ENCODE measurements at regions not wholly inside any gene's neighbourhood (a gene's known extent, or its start where the extent isn't known, plus 50 kb on each side); places are given as distances from the start of the nearest gene placed in this dataset.
"Not testable (repeated sequence)": the region's sequence is repeated elsewhere in the genome, so short reads cannot be mapped to it uniquely, and the experiment has no call there.

- no peak for DNase-seq (ENCODE audit: low read depth)
Observed at GRCh38 chrX:40853004-40853815, 117.9 kb upstream of the MED14 start.

DNA sequence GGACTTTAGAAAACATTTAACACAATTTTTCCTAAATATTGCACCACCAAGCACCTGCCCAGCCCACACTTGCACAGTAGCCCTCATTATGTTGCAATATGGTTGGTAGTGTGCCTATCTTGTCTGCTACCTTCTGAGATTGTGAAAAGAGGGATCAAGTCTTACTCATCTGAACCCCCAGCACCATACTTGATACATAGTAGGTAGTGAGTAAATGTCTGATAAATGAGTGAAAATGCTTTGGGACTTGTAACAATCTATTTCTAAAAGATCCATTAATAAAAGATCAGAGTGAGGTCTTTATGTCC, 118.4 kb upstream of the MED14 start:
- DNase-seq (ENCODE audit: low read depth): no peak

- DNase-seq (ENCODE audit: low read depth): no peak
Observed at GRCh38 chrX:40854242-40854641, 118.9 kb upstream of the MED14 start.

DNA sequence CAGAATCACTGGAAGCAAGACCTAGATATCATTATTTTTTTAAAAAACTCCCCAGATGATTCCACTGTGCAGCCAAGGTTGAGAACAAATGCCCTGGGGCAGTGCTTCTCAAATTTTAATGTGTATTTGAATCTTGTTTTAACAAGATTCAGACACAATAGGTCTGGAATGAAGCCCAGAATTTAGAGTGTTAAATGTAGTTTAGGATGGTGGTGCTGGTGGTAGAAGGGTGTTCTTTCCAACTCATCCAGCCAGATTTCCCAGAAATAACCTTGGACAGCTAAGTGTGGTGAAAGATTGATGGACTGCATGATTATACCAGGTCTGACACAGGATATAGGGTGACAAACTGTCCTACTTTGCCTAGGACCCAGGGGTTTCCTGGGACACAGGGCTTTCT, 120.1 kb upstream of the MED14 start:
- no peak for DNase-seq (ENCODE audit: low read depth)

DNA sequence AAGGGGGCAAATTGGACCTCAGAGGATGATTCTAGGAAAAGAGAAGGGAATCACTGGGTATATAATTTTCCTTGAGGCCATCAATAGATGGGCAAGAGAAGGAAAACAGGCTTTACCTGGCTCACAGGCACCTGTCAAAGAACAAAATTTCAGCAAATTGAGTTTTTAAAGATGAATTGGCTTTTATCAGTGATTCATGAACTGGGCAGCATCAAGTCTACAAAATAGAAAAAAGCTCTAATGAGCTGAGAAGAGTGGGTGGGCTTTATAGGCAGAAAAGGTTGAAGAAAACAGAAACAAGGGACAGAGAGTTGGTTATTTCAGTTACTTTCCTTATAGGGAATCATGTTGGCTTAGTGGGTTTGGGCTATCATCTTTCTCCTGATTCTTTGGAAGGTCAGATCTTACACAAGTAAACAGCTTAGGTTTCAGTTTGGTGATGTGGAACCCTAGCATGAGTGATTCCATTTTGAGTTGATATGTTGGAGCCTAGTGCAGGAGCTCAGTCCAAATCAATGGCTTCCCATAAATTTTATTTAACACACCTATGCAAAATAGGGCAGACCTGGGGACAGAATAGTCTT, 120.7 kb upstream of the MED14 start:
- DNase-seq (ENCODE audit: low read depth): no peak

DNA sequence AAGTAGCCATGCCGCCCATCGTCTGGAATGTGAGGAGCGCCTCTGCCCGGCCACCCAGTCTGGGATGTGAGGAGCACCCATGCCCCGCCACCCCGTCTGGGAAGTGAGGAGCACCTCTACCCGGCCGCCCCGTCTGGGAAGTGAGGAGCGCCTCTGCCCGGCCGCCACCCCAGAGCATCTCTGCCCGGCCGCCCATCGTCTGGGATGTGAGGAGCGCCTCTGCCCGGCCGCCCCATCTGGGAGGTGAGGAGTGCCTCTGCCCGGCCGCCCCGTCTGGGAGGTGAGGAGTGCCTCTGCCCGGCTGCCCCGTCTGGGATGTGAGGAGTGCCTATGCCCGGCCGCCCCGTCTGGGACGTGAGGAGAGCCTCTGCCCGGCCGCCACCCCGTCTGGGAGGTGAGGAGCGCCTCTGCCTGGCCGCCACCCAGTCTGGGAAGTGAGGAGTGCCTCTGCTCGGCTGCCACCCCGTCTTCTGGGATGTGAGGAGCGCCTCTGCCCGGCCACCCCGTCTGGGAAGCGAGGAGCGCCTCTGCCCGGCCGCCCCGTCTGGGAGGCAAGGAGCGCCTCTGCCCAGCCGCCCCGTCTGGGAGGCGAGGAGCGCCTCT, 126.7 kb upstream of the MED14 start:
- DNase-seq (ENCODE audit: low read depth): not testable (repeated sequence)

DNA sequence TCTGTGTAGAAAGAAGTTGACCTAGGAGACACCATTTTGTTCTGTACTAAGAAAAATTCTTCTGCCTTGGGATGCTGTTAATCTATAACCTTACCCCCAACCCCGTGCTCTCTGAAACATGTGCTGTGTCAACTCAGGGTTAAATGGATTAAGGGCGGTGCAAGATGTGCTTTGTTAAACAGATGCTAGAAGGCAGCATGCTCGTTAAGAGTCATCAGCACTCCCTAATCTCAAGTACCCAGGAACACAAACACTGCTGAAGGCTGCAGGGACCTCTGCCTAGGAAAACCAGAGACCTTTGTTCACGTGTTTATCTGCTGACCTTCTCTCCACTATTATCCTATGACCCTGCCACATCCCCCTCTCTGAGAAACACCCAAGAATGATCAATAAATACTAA, 127.9 kb upstream of the MED14 start:
- DNase-seq (ENCODE audit: low read depth): not testable (repeated sequence)

DNA sequence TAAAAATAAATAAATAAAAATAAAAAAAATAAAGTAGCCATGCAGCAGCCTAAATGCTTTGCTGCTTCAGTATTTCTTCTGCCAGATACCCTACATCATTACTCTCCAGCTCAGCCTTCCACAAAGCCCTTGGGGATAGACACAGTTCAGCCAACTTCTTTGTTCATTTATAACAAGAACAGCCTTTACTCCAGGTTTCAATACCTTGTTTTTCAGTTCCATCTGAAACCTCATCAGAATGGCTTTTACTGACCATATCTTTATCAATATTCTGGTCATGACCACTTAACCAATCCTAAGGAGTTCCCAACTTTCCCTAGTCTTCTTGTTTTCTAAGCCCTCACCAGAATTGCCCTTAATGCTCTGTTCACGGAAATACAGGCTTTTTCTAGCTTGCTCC, 128.3 kb upstream of the MED14 start:
- DNase-seq (ENCODE audit: low read depth): no peak

GRCh38 chrX:40864972-40865371, 129.6 kb upstream of the MED14 start:
- DNase-seq (ENCODE audit: low read depth): no peak

GRCh38 chrX:40866893-40867292, 131.6 kb upstream of the MED14 start:
- no peak for DNase-seq (ENCODE audit: low read depth)

GRCh38 chrX:40867352-40867751, 132.0 kb upstream of the MED14 start:
- no peak for DNase-seq (ENCODE audit: low read depth)

DNA sequence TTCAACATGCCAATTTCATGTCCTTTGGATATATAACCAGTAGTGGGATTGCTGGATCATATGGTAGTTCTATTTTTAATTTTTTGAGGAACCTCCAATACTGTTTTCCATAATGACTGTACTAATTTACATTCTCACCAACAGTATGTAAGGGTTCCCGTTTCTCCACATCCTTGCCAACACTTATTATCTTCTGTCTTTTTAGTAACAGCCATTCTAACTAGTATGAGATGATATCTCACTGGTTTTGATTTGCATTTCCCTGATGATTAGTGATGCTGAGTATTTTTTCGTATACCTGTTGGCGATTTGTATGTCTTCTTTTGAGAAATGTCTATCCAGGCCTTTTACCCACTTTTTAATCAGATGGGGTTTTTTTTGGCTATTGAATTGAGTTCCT, 133.5 kb upstream of the MED14 start:
- DNase-seq (ENCODE audit: low read depth): no peak

- not testable (repeated sequence) for DNase-seq (ENCODE audit: low read depth)
Observed at GRCh38 chrX:40870982-40871381, 135.6 kb upstream of the MED14 start.

GRCh38 chrX:40871385-40872082, 136.2 kb upstream of the MED14 start:
- no peak for DNase-seq (ENCODE audit: low read depth)

DNA sequence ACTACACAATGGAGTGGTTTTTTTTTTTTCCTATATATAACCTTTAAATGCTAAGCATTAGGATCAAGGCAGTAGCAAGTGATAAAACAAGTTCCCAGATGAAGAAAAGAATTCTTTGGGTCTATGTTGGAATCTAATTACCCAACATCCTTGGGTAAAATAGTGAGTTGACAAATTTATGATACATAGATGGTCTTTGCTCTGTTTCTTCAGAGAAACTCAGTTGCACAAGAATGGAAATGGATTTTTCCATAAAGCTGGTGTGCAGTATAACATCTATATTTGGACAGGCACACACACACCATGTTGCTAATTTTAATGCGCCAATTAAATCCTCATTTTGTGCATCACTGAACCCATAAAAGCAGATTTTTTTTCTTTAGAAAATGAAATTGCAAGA, 137.0 kb upstream of the MED14 start:
- no peak for DNase-seq (ENCODE audit: low read depth)

GRCh38 chrX:40875476-40875875, 140.1 kb upstream of the MED14 start:
- DNase-seq (ENCODE audit: low read depth): no peak

DNA sequence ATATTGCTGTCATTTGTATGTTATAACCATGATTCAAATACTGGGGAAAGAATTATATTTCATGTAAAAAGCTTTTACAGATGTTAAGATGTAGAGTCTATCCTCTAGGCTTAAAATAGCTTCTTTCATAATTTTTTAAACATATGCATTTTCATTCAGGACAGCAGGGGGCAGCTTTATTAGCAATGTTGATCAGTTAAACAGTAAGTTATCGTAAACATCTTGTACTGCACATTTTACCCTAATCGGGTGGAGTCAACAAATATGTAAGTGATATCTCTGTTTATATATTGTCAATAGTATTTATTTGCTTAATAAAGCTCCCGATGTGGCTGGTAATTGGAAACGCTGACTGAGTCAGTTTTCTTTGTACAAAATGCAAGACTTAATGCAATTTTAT, 142.5 kb upstream of the MED14 start:
- no peak for DNase-seq (ENCODE audit: low read depth)

GRCh38 chrX:40878766-40879165, 143.4 kb upstream of the MED14 start:
- no peak for DNase-seq (ENCODE audit: low read depth)

GRCh38 chrX:40879172-40879571, 143.8 kb upstream of the MED14 start:
- DNase-seq (ENCODE audit: low read depth): not testable (repeated sequence)

GRCh38 chrX:40880712-40881111, 145.4 kb upstream of the MED14 start:
- DNase-seq (ENCODE audit: low read depth): no peak

DNA sequence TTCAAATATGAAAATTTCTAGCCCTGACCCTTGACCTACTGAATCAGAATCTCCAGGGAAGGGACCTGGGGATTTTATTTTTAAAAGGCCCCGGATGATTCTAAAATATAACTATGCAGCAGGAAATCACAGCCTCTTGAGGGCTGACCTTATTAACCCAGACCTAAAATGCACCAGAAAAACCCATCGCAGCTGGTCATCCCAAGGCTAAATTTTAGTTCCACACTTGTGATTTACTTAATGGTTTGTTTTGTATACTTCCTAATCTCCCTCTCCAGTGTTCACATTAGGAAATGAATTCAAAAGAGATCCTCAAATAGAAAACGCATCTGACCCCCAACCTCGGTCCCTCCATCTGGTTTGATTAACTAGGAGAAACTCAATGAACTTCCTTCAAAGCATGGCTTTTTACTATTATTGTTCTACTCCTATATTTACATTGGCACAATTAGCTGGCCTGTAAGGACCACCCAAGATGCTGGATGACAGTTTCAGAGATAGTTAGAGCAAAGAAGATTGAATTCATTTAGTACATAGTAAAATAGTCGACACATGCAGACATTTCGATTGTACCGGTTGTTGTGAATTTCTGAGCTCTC, 147.8 kb upstream of the MED14 start:
- DNase-seq (ENCODE audit: low read depth): no peak

GRCh38 chrX:40885989-40886388, 150.6 kb upstream of the MED14 start:
- DNase-seq (ENCODE audit: low read depth): no peak

DNA sequence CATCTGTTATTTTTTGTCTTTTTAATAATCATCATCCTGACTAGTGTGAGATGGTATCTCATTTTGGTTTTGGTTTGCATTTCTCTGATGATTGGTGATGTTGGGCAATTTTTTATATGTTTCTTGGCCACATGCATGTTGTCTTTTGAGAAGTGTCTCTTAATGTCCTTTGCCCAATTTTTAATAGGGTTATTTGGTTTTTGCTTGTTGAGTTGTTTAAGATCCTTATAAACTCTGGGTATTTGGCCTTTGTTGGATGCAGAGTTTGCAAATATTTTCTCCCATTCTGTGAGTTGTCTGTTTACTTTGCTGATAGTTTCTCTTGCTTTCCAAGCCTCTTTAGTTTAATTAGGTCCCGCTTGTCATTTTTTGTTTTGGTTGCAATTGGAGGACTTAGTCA, 152.1 kb upstream of the MED14 start:
- DNase-seq (ENCODE audit: low read depth): no peak
